GM23338 (cell line): ENCODE measurements at regions not wholly inside any gene's neighbourhood (a gene's known extent, or its start where the extent isn't known, plus 50 kb on each side); places are given as distances from the start of the nearest gene placed in this dataset.

ENCODE experiments used
- ATAC-seq: fragments of 200-7000 bp; cut with Tn5 transposase; 3 replicates; pipeline ENCODE4 v1.9.1; 2020
- DNase-seq: peaks from one replicate; pipeline ENCODE4 v3.0.0-alpha.2; 2015; ENCODE audit warnings: low spot score
- H2AFZ ChIP-seq: fragments of 200-600 bp; sonication (generic); 2 replicates; pipeline ENCODE4 v1.8.0; 2016; ENCODE audit warnings: antibody characterized with exemption, mild to moderate bottlenecking, moderate library complexity
- H3F3A ChIP-seq: fragments of 200-600 bp; sonication (generic); replicated peaks from 2 replicates; pipeline ENCODE4 v1.8.0; 2017; ENCODE audit warnings: antibody characterized with exemption, mixed run types, low read depth
- H3K27ac ChIP-seq: fragments of 200-600 bp; sonication (generic); 2 replicates; pipeline ENCODE4 v1.6.1; 2016; ENCODE audit warnings: low read depth
- H3K27me3 ChIP-seq: fragments of 200-600 bp; sonication (generic); 2 replicates; pipeline ENCODE4 v1.8.0; 2016; ENCODE audit warnings: mild to moderate bottlenecking, mixed run types, moderate library complexity; ENCODE audit not compliant: insufficient read depth
- H3K36me3 ChIP-seq: fragments of 200-600 bp; sonication (generic); 2 replicates; pipeline ENCODE4 v1.8.0; 2016; ENCODE audit warnings: mild to moderate bottlenecking; ENCODE audit not compliant: insufficient read depth
- H3K4me1 ChIP-seq: fragments of 200-600 bp; sonication (generic); 2 replicates; pipeline ENCODE4 v1.8.0; 2016; ENCODE audit warnings: mild to moderate bottlenecking, moderate library complexity; ENCODE audit not compliant: insufficient read depth
- H3K4me2 ChIP-seq: fragments of 200-600 bp; sonication (generic); 2 replicates; pipeline ENCODE4 v1.7.1; 2017; ENCODE audit warnings: mixed run types
- H3K4me3 ChIP-seq: fragments of 200-600 bp; sonication (generic); 2 replicates; pipeline ENCODE4 v1.6.1; 2016; ENCODE audit warnings: mixed run types
- H3K79me2 ChIP-seq: fragments of 200-600 bp; sonication (generic); replicated peaks from 2 replicates; pipeline ENCODE4 v1.8.0; 2017; ENCODE audit warnings: mild to moderate bottlenecking; ENCODE audit not compliant: insufficient read depth
- H3K9me2 ChIP-seq: fragments of 200-600 bp; sonication (generic); 2 replicates; pipeline ENCODE4 v1.8.0; 2017; ENCODE audit not compliant: insufficient read depth
- H4K20me1 ChIP-seq: fragments of 200-600 bp; sonication (generic); replicated peaks from 2 replicates; pipeline ENCODE4 v1.8.0; 2017; ENCODE audit warnings: mild to moderate bottlenecking; ENCODE audit not compliant: insufficient read depth
- H3K27ac Mint-ChIP-seq: 2 replicates; pipeline ENCODE4 v1.8.0; 2020; ENCODE audit warnings: inconsistent platforms, mild to moderate bottlenecking, moderate library complexity, mixed read lengths
- H3K27me3 Mint-ChIP-seq: 3 replicates; pipeline ENCODE4 v1.8.0; 2022; ENCODE audit warnings: low read depth, mild to moderate bottlenecking, moderate library complexity, mixed read lengths, inconsistent platforms; ENCODE audit not compliant: insufficient read depth, poor library complexity
- H3K36me3 Mint-ChIP-seq: 3 replicates; pipeline ENCODE4 v1.8.0; 2021; ENCODE audit warnings: low read depth, mild to moderate bottlenecking, inconsistent platforms, moderate library complexity, mixed read lengths
- H3K4me1 Mint-ChIP-seq: 3 replicates; pipeline ENCODE4 v1.8.0; 2020; ENCODE audit warnings: mild to moderate bottlenecking, inconsistent platforms, mixed read lengths
- H3K4me3 Mint-ChIP-seq: 3 replicates; pipeline ENCODE4 v1.8.0; 2021; ENCODE audit warnings: moderate library complexity, mild to moderate bottlenecking, inconsistent platforms, mixed read lengths
- H3K9me3 Mint-ChIP-seq: 3 replicates; pipeline ENCODE4 v1.8.0; 2020; ENCODE audit warnings: moderate library complexity, mild to moderate bottlenecking, inconsistent platforms, mixed read lengths
- CREB1 ChIP-seq: fragments of 250-450 bp; sonication (Bioruptor Pico); IDR thresholded peaks from 2 replicates; pipeline ENCODE4 v1.5.0; 2020; ENCODE audit warnings: low read depth, mild to moderate bottlenecking, moderate library complexity
- EZH2phosphoT487 ChIP-seq: fragments of 200-600 bp; sonication (generic); IDR thresholded peaks from one replicate; pipeline ENCODE4 v1.8.1; 2018; ENCODE audit warnings: antibody characterized with exemption; ENCODE audit not compliant: unreplicated experiment
- JUNB ChIP-seq: IDR thresholded peaks from one replicate; pipeline ENCODE4 v1.6.1; 2016; ENCODE audit warnings: antibody characterized with exemption; ENCODE audit not compliant: unreplicated experiment
- NANOG ChIP-seq: IDR thresholded peaks from 2 replicates; pipeline ENCODE4 v1.6.1; 2016; ENCODE audit warnings: antibody characterized with exemption, borderline replicate concordance
- POLR2AphosphoS5 ChIP-seq: IDR thresholded peaks from 2 replicates; pipeline ENCODE4 v1.6.1; 2016; ENCODE audit warnings: antibody characterized with exemption, low read depth
- STAT1 ChIP-seq: IDR thresholded peaks from one replicate; pipeline ENCODE4 v1.6.1; 2016; ENCODE audit warnings: antibody characterized with exemption; ENCODE audit not compliant: unreplicated experiment
- ZNF114 ChIP-seq: fragments of 250-450 bp; sonication (Bioruptor Pico); IDR thresholded peaks from 2 replicates; pipeline ENCODE4 v1.5.0; 2020; ENCODE audit warnings: mild to moderate bottlenecking, moderate library complexity
- ZNF331 ChIP-seq: fragments of 250-450 bp; sonication (Bioruptor Pico); IDR thresholded peaks from 2 replicates; pipeline ENCODE4 v1.5.0; 2020; ENCODE audit warnings: low read depth, mild to moderate bottlenecking, moderate library complexity
- TF ChIP-seq, protein P1 (sequence below): IDR thresholded peaks from one replicate; pipeline ENCODE4 v1.6.1; 2018; ENCODE audit warnings: antibody characterized with exemption; ENCODE audit not compliant: unreplicated experiment
- TF ChIP-seq, protein P2 (sequence below), 2 experiments: fragments of 200-600 bp in 1 of 2; sonication (generic) in 1 of 2; conservative IDR thresholded peaks; 2 replicates each; pipeline versions ENCODE4 v1.5.1 to v1.6.1; 2016 to 2017; ENCODE audit warnings: antibody characterized with exemption in 2 of 2, low read depth in 2 of 2, mild to moderate bottlenecking in 2 of 2, moderate library complexity in 1 of 2
- TF ChIP-seq, protein P3 (sequence below): IDR thresholded peaks from 2 replicates; pipeline ENCODE4 v1.6.1; 2016; ENCODE audit warnings: antibody characterized with exemption

DNA sequence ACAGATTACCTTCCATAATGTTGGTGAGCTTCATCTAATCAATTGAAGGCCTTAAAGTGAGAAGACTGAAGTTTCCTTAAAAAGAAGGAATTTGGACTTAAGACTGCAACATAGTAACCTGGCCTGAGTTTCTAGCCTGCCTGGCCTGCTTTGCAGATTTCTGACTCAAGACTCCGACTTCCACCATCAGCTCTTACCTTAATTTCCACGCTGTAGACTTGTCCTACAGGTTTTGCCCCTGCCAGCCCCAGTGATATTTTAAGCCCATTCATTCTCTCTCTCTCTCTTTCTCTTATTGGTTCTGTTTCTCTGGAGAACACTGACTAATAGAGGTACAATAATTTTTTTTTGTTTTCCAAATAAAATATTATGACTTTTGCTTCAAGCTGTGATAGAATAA is 862.3 kb upstream of the GHITM start:
- Mint-ChIP-seq H3K27ac (no peak overlapping the region), H3K4me3 (no peak overlapping the region), H3K27me3 (peaks cover 1% of the 10 kb centered on the region), H3K36me3 (no peaks in the 10 kb centered on the region), H3K9me3 (no peaks in the 10 kb centered on the region), H3K4me1 (peaks cover 11% of the 10 kb centered on the region)
- Histone ChIP-seq H3F3A (no peaks in the 10 kb centered on the region), H4K20me1 (no peaks in the 10 kb centered on the region), H3K27me3 (no peaks in the 10 kb centered on the region), H3K79me2 (no peaks in the 10 kb centered on the region), H3K4me3 (no peak overlapping the region), H3K4me2 (no peak overlapping the region), H3K36me3 (no peaks in the 10 kb centered on the region), H3K27ac (no peak overlapping the region), H3K9me2 (no peaks in the 10 kb centered on the region), H2AFZ (no peak overlapping the region), H3K4me1 (peaks cover 7% of the 10 kb centered on the region)
- ATAC-seq (no peak), DNase-seq (no peak)
- TF ChIP-seq STAT1 (no peak), ZNF331 (CRISPR knock-in tag) (no peak), EZH2phosphoT487 (no peak), JUNB (no peak), NANOG (no peak), POLR2AphosphoS5 (no peak), ZNF114 (CRISPR knock-in tag) (no peak)
- TF ChIP-seq, protein P1, sequence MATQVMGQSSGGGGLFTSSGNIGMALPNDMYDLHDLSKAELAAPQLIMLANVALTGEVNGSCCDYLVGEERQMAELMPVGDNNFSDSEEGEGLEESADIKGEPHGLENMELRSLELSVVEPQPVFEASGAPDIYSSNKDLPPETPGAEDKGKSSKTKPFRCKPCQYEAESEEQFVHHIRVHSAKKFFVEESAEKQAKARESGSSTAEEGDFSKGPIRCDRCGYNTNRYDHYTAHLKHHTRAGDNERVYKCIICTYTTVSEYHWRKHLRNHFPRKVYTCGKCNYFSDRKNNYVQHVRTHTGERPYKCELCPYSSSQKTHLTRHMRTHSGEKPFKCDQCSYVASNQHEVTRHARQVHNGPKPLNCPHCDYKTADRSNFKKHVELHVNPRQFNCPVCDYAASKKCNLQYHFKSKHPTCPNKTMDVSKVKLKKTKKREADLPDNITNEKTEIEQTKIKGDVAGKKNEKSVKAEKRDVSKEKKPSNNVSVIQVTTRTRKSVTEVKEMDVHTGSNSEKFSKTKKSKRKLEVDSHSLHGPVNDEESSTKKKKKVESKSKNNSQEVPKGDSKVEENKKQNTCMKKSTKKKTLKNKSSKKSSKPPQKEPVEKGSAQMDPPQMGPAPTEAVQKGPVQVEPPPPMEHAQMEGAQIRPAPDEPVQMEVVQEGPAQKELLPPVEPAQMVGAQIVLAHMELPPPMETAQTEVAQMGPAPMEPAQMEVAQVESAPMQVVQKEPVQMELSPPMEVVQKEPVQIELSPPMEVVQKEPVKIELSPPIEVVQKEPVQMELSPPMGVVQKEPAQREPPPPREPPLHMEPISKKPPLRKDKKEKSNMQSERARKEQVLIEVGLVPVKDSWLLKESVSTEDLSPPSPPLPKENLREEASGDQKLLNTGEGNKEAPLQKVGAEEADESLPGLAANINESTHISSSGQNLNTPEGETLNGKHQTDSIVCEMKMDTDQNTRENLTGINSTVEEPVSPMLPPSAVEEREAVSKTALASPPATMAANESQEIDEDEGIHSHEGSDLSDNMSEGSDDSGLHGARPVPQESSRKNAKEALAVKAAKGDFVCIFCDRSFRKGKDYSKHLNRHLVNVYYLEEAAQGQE, result no peak
- TF ChIP-seq, protein P2, sequence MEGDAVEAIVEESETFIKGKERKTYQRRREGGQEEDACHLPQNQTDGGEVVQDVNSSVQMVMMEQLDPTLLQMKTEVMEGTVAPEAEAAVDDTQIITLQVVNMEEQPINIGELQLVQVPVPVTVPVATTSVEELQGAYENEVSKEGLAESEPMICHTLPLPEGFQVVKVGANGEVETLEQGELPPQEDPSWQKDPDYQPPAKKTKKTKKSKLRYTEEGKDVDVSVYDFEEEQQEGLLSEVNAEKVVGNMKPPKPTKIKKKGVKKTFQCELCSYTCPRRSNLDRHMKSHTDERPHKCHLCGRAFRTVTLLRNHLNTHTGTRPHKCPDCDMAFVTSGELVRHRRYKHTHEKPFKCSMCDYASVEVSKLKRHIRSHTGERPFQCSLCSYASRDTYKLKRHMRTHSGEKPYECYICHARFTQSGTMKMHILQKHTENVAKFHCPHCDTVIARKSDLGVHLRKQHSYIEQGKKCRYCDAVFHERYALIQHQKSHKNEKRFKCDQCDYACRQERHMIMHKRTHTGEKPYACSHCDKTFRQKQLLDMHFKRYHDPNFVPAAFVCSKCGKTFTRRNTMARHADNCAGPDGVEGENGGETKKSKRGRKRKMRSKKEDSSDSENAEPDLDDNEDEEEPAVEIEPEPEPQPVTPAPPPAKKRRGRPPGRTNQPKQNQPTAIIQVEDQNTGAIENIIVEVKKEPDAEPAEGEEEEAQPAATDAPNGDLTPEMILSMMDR (conservative IDR thresholded peaks at IDR 0.05; ENCODE audit: low read depth in 2 of 2), result no peak

DNA sequence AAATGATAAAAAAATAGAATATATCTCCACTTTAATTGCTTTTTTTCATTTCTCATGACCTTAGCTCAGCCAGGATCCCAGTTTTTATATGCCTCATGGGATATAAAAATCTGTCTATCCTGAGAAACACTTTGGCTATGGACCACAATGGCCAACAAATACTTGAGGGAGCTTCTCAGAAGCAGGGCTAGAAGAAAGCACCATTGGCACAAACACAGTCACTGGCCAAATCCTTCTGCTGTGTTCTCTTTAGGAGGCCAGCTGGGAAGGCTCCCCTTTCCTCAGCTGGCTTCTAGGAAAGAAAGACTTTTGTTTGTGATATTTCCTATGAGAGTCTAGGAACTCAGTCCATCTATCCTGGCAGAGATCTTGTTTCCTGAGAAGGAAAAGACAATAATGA is 856.2 kb upstream of the GHITM start:
- 0 out of 3 replicates have a peak, but pooled peaks cover 5% of the 10 kb centered on the region for H3K36me3 Mint-ChIP-seq
- TF ChIP-seq JUNB (no peak), ZNF331 (CRISPR knock-in tag) (no peak), EZH2phosphoT487 (no peak), ZNF114 (CRISPR knock-in tag) (no peak), STAT1 (no peak), CREB1 (CRISPR knock-in tag) (no peak)
- TF ChIP-seq, protein P3, sequence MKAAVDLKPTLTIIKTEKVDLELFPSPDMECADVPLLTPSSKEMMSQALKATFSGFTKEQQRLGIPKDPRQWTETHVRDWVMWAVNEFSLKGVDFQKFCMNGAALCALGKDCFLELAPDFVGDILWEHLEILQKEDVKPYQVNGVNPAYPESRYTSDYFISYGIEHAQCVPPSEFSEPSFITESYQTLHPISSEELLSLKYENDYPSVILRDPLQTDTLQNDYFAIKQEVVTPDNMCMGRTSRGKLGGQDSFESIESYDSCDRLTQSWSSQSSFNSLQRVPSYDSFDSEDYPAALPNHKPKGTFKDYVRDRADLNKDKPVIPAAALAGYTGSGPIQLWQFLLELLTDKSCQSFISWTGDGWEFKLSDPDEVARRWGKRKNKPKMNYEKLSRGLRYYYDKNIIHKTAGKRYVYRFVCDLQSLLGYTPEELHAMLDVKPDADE, result no peak
- TF ChIP-seq, protein P1, result no peak

More for the DNA sequence above, 856.2 kb upstream of the GHITM start:
- Histone ChIP-seq H3K27ac (no peak overlapping the region), H3K4me1 (no peaks in the 10 kb centered on the region), H3K4me2 (no peak overlapping the region), H2AFZ (no peak overlapping the region), H3K79me2 (no peaks in the 10 kb centered on the region), H3K36me3 (no peaks in the 10 kb centered on the region), H4K20me1 (no peaks in the 10 kb centered on the region), H3F3A (no peaks in the 10 kb centered on the region), H3K4me3 (no peak overlapping the region), H3K9me2 (no peaks in the 10 kb centered on the region), H3K27me3 (no peaks in the 10 kb centered on the region)
- Mint-ChIP-seq H3K27ac (no peak overlapping the region), H3K4me3 (no peak overlapping the region), H3K27me3 (peaks cover 1% of the 10 kb centered on the region), H3K4me1 (no peaks in the 10 kb centered on the region), H3K9me3 (peaks cover 5% of the 10 kb centered on the region; the same call in 2 of the 3 replicates)
- no peak for DNase-seq
- no peak for ATAC-seq
